GM19468 (cell line): ENCODE measurements at regions not wholly inside any gene's neighbourhood (a gene's known extent, or its start where the extent isn't known, plus 50 kb on each side); places are given as distances from the start of the nearest gene placed in this dataset.

ENCODE experiments used
- ATAC-seq: cut with Tn5 transposase; IDR thresholded peaks from one replicate; pipeline ENCODE4 v1.9.1; 2021; ENCODE audit warnings: mild to moderate bottlenecking, moderate library complexity, moderate number of reproducible peaks; ENCODE audit not compliant: unreplicated experiment; ENCODE audit errors: extremely low read depth

GRCh38 chrX:13152518-13153185 is 108.2 kb upstream of the FAM9C start:
- no peak for ATAC-seq

GRCh38 chrX:13151828-13152517 is 107.6 kb upstream of the FAM9C start:
- no peak for ATAC-seq

- no peak for ATAC-seq
These were observed 105.4 kb upstream of the FAM9C start for GRCh38 chrX:13149702-13150350.

GRCh38 chrX:13147733-13148132 is 103.3 kb upstream of the FAM9C start:
- no peak for ATAC-seq

GRCh38 chrX:13147147-13147546 is 102.7 kb upstream of the FAM9C start:
- ATAC-seq = no peak

- ATAC-seq = no peak
These were observed 100.7 kb upstream of the FAM9C start for GRCh38 chrX:13144927-13145655.

- ATAC-seq = no peak
These were observed 98.5 kb upstream of the FAM9C start for GRCh38 chrX:13142891-13143290.

- no peak for ATAC-seq
These were observed 95.6 kb upstream of the FAM9C start for GRCh38 chrX:13140007-13140406.

- ATAC-seq = no peak
These were observed 87.1 kb upstream of the FAM9C start for GRCh38 chrX:13131396-13132137.

GRCh38 chrX:13130816-13131215 is 86.4 kb upstream of the FAM9C start:
- no peak for ATAC-seq

GRCh38 chrX:13128104-13128503 is 83.7 kb upstream of the FAM9C start:
- no peak for ATAC-seq

GRCh38 chrX:13126775-13127174 is 82.4 kb upstream of the FAM9C start:
- no peak for ATAC-seq

- no peak for ATAC-seq
These were observed 80.8 kb upstream of the FAM9C start for GRCh38 chrX:13125188-13125587.

GRCh38 chrX:13123857-13124345 is 79.5 kb upstream of the FAM9C start:
- ATAC-seq = no peak

GRCh38 chrX:13123247-13123856 is 78.9 kb upstream of the FAM9C start:
- ATAC-seq = no peak

GRCh38 chrX:13121020-13121555 is 76.7 kb upstream of the FAM9C start:
- no peak for ATAC-seq

GRCh38 chrX:13120017-13120416 is 75.6 kb upstream of the FAM9C start:
- ATAC-seq = no peak

GRCh38 chrX:13119386-13119785 is 75.0 kb upstream of the FAM9C start:
- no peak for ATAC-seq

GRCh38 chrX:13115146-13115855 is 70.9 kb upstream of the FAM9C start:
- no peak for ATAC-seq
